GM12878 (cell line): ENCODE measurements at regions not wholly inside any gene's neighbourhood (a gene's known extent, or its start where the extent isn't known, plus 50 kb on each side); places are given as distances from the start of the nearest gene placed in this dataset.

Experiments used
- ATAC-seq: fragments of 200-7000 bp; cut with Tn5 transposase; 3 replicates; pipeline ENCODE4 v1.9.1; 2020; ENCODE audit warnings: mild to moderate bottlenecking, moderate library complexity
- BruUV-seq: library from RNA; stranded (reverse); fragments of 400-500 nt; replicated peaks from 2 replicates; lab custom pipeline; 2021; lab: Mats Ljungman, UMichigan
- CTCF ChIA-PET: fragments of 300-600 bp; sonication (Branson Sonifier 250); formaldehyde crosslinking; extraction: SDS; loops from one replicate; lab custom pipeline; 2021; ENCODE audit warnings: inconsistent platforms; lab: Yijun Ruan, JAX
- POLR2A ChIA-PET: fragments of 350-600 bp; formaldehyde crosslinking; extraction: SDS; loops from one replicate; lab custom pipeline; 2021; ENCODE audit warnings: inconsistent platforms; lab: Charles Lee
- RAD21 ChIA-PET: fragments of 300-600 bp; sonication (Branson Sonifier 250); formaldehyde crosslinking; loops from one replicate; lab custom pipeline; 2023; ENCODE audit warnings: antibody characterized with exemption; ENCODE audit not compliant: unreplicated experiment; lab: Charles Lee
- SMC1A ChIA-PET: fragments of 300-600 bp; sonication (Branson Sonifier 250); formaldehyde crosslinking; loops from one replicate; lab custom pipeline; 2023; ENCODE audit not compliant: unreplicated experiment, uncharacterized antibody; lab: Charles Lee
- DNase-seq: peaks from one replicate; pipeline ENCODE4 v3.0.0-alpha.2; 2011; ENCODE audit warnings: low read depth, low spot score
- FAIRE-seq: peaks from 3 replicates; lab custom pipeline; 2011; peaks lifted over from hg19 to GRCh38; lab: Jason Lieb, UNC
- H2AFZ ChIP-seq: 2 replicates; pipeline ENCODE4 v1.6.0; 2011; ENCODE audit warnings: low read depth, low read length, control low read depth; ENCODE audit not compliant: control insufficient read depth
- H3K27ac ChIP-seq: 2 replicates; pipeline ENCODE4 v1.5.1; 2011; ENCODE audit warnings: control low read depth; ENCODE audit not compliant: control insufficient read depth, insufficient read depth
- H3K27me3 ChIP-seq, 2 experiments: replicated peaks in 1 of 2; 2 replicates each; pipeline versions ENCODE4 v1.6.0 to v1.6.1; 2011; ENCODE audit warnings: low read length in 1 of 2; ENCODE audit not compliant: control insufficient read depth in 2 of 2, insufficient read depth in 2 of 2
- H3K36me3 ChIP-seq, 2 experiments: 2 replicates each; pipeline ENCODE4 v1.5.1; 2011; ENCODE audit warnings: low read length in 1 of 2; ENCODE audit not compliant: control insufficient read depth in 2 of 2, insufficient read depth in 2 of 2
- H3K4me1 ChIP-seq: 2 replicates; pipeline ENCODE4 v1.6.1; 2011; ENCODE audit warnings: mild to moderate bottlenecking, low read length, moderate library complexity, mixed read lengths; ENCODE audit not compliant: control insufficient read depth, insufficient read depth
- H3K4me2 ChIP-seq: 2 replicates; pipeline ENCODE4 v1.6.0; 2011; ENCODE audit warnings: control low read depth; ENCODE audit not compliant: control insufficient read depth, insufficient read depth
- H3K4me3 ChIP-seq: fragments of 200-600 bp; sonication (generic); 2 replicates; pipeline ENCODE4 v1.5.1; 2016
- H3K79me2 ChIP-seq: 2 replicates; pipeline ENCODE4 v1.6.0; 2011; ENCODE audit warnings: low read length; ENCODE audit not compliant: control insufficient read depth, insufficient read depth
- H3K9ac ChIP-seq: 2 replicates; pipeline ENCODE4 v1.8.0; 2011; ENCODE audit warnings: low read length, control low read depth, mixed read lengths; ENCODE audit not compliant: control insufficient read depth, insufficient read depth
- H3K9me3 ChIP-seq: replicated peaks from 3 replicates; pipeline ENCODE4 v1.5.1; 2011; ENCODE audit warnings: mild to moderate bottlenecking, low read length; ENCODE audit not compliant: control insufficient read depth, insufficient read depth
- H4K20me1 ChIP-seq: 2 replicates; pipeline ENCODE4 v1.6.0; 2011; ENCODE audit not compliant: control insufficient read depth, insufficient read depth
- CBFB ChIP-seq: IDR thresholded peaks from 2 replicates; pipeline ENCODE4 v1.6.1; 2016; ENCODE audit warnings: antibody characterized with exemption, low read depth
- ESRRA ChIP-seq: IDR thresholded peaks from 2 replicates; pipeline ENCODE4 v1.6.1; 2012; ENCODE audit warnings: mild to moderate bottlenecking, low read length, improper control_type of control experiment
- MEF2B ChIP-seq: fragments of 450-650 bp; IDR thresholded peaks from 2 replicates; pipeline ENCODE4 v1.6.1; 2018; ENCODE audit warnings: mild to moderate bottlenecking, moderate library complexity; ENCODE audit not compliant: partially characterized antibody, poor library complexity, severe bottlenecking
- POLR2A ChIP-seq: IDR thresholded peaks from 2 replicates; pipeline ENCODE4 v1.6.1; 2011; ENCODE audit warnings: low read depth, mild to moderate bottlenecking, low read length
- SRF ChIP-seq, 2 experiments: IDR thresholded peaks; 2 replicates each; pipeline ENCODE4 v1.6.1; 2011; ENCODE audit warnings: low read depth in 2 of 2, low read length in 2 of 2, mild to moderate bottlenecking in 1 of 2, moderate library complexity in 1 of 2
- ZNF384 ChIP-seq: IDR thresholded peaks from 2 replicates; pipeline ENCODE4 v1.6.1; 2012; ENCODE audit warnings: low read depth, mild to moderate bottlenecking, low read length, improper control_type of control experiment, borderline replicate concordance
- WGBS: methylation state at CpG from one replicate; pipeline ENCODE4 v1.1.6; 2016; ENCODE audit warnings: low lambda C conversion rate; ENCODE audit not compliant: insufficient replicate concordance, insufficient coverage; ENCODE audit errors: missing lambda C conversion rate; 5-methylcytosine and 5-hydroxymethylcytosine counted together
- in situ Hi-C: fragments of 300-500 bp; cut with MboI; formaldehyde crosslinking; loops from 9 replicates; pipeline ENCODE4 v1.14.3; 2018; ENCODE audit warnings: mixed read lengths
- intact Hi-C: fragments of 100-400 bp; cut with micrococcal nuclease; formaldehyde crosslinking; loops from one replicate; pipeline ENCODE4 v1.14.2; 2022; ENCODE audit not compliant: unreplicated experiment
- TF ChIP-seq, protein P1 (sequence below): IDR thresholded peaks from 2 replicates; pipeline ENCODE4 v1.6.1; 2012; ENCODE audit warnings: mild to moderate bottlenecking, low read depth, low read length
- TF ChIP-seq, protein P2 (sequence below): fragments of 450-650 bp; IDR thresholded peaks from 2 replicates; pipeline ENCODE4 v1.6.1; 2017; ENCODE audit warnings: borderline replicate concordance
- TF ChIP-seq, protein P3 (sequence below): IDR thresholded peaks from 2 replicates; pipeline ENCODE4 v1.6.1; 2012; ENCODE audit warnings: improper control_type of control experiment, low read depth, low read length; ENCODE audit not compliant: insufficient replicate concordance
- TF ChIP-seq, protein P4 (sequence below): IDR thresholded peaks from 2 replicates; pipeline ENCODE4 v1.6.1; 2012; ENCODE audit warnings: low read depth, low read length, improper control_type of control experiment

DNA sequence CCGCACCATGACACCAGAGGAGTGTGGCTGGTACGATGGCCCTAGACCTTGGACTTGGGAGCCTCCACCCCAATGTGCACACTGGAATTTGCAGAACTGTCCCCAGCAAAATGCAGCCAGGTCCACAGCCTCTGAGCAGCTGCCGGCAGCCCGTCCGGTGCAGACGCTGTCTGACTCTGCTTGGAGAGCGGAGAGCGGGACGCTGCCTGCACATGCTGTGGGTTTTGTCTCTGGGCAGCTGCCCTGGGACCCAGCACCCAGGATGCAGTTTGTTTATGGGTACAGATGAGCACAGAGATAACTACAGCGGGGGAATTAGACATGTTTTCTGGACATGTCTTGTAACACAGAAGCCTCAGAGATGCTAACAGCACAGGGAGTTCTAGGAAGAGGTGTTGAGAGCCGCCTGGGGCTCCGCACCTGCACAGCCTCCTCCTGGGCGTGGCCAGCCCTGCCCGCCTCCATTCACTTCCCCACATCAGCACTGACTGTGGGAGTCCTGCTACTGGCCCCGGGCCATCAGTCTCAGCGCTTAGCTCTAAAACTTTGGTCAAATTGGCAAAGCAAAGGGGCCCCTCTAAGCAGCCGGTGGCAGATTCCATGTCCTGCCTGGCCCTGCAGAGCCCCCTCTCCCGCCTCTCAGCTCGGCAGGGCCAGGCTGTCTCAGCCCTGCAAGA lies 159.6 kb downstream of the IRX2 start (continued):
- TF ChIP-seq SRF (IDR thresholded peaks at IDR 0.05; ENCODE audit: low read depth in 2 of 2, low read length in 2 of 2) (no peak), POLR2A (no peak)
- TF ChIP-seq, protein P1, sequence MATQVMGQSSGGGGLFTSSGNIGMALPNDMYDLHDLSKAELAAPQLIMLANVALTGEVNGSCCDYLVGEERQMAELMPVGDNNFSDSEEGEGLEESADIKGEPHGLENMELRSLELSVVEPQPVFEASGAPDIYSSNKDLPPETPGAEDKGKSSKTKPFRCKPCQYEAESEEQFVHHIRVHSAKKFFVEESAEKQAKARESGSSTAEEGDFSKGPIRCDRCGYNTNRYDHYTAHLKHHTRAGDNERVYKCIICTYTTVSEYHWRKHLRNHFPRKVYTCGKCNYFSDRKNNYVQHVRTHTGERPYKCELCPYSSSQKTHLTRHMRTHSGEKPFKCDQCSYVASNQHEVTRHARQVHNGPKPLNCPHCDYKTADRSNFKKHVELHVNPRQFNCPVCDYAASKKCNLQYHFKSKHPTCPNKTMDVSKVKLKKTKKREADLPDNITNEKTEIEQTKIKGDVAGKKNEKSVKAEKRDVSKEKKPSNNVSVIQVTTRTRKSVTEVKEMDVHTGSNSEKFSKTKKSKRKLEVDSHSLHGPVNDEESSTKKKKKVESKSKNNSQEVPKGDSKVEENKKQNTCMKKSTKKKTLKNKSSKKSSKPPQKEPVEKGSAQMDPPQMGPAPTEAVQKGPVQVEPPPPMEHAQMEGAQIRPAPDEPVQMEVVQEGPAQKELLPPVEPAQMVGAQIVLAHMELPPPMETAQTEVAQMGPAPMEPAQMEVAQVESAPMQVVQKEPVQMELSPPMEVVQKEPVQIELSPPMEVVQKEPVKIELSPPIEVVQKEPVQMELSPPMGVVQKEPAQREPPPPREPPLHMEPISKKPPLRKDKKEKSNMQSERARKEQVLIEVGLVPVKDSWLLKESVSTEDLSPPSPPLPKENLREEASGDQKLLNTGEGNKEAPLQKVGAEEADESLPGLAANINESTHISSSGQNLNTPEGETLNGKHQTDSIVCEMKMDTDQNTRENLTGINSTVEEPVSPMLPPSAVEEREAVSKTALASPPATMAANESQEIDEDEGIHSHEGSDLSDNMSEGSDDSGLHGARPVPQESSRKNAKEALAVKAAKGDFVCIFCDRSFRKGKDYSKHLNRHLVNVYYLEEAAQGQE: no peak

DNA sequence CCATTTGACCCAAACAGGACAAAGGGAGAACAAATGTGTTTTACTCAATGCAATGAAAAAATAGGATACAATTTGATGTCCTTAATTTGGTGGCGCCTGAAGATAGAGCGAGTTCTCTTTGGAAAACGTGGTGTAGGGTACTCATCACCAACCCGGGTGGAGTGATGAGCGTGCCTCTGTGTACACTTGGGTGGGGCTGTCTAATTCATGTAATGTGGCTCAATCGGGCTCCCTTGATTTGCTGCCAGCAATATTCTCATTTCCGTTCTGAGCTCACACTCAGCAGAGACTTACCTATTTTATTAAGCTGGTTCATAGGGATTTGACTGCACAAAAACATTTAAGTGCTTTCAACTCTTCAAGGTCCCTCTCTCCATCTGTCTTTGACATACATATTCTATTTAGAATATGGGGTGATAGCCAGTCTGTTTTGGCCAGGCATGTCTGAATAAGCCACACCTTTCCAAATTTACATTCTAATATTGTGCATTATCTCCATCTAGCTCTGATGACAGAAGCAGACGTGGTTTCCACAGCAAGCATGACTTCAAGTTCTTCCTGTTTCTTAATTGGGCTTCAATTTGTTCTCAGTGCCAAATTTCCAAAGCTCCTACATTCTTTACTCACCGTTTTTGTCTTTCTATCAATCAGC lies 162.5 kb downstream of the IRX2 start:
- DNase-seq (no peak), ATAC-seq (no peak), FAIRE-seq (no peak)
- RAD21 ChIA-PET: no interaction called here
- Histone ChIP-seq H3K36me3 (no peaks in the 10 kb centered on the region), H3K27ac (no peak overlapping the region), H2AFZ (no peak overlapping the region), H3K9ac (no peak overlapping the region), H3K4me3 (no peak overlapping the region), H3K27me3 (no peaks in the 10 kb centered on the region), H4K20me1 (no peaks in the 10 kb centered on the region), H3K4me2 (no peak overlapping the region), H3K79me2 (no peaks in the 10 kb centered on the region), H3K4me1 (no peaks in the 10 kb centered on the region), H3K9me3 (no peaks in the 10 kb centered on the region; the same call in 2 of the 3 replicates)
- intact Hi-C loops: no loop called here
- 34% methylated on average over 9 of the region's 9 CpGs for WGBS
- no TSS peak for BruUV-seq
- POLR2A ChIA-PET: no interaction called here
- CTCF ChIA-PET: no interaction called here
- SMC1A ChIA-PET: no interaction called here
- in situ Hi-C loops: no loop called here
- TF ChIP-seq, protein P2, sequence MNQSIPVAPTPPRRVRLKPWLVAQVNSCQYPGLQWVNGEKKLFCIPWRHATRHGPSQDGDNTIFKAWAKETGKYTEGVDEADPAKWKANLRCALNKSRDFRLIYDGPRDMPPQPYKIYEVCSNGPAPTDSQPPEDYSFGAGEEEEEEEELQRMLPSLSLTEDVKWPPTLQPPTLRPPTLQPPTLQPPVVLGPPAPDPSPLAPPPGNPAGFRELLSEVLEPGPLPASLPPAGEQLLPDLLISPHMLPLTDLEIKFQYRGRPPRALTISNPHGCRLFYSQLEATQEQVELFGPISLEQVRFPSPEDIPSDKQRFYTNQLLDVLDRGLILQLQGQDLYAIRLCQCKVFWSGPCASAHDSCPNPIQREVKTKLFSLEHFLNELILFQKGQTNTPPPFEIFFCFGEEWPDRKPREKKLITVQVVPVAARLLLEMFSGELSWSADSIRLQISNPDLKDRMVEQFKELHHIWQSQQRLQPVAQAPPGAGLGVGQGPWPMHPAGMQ: no peak
- TF ChIP-seq MEF2B: no peak
- TF ChIP-seq, protein P3, sequence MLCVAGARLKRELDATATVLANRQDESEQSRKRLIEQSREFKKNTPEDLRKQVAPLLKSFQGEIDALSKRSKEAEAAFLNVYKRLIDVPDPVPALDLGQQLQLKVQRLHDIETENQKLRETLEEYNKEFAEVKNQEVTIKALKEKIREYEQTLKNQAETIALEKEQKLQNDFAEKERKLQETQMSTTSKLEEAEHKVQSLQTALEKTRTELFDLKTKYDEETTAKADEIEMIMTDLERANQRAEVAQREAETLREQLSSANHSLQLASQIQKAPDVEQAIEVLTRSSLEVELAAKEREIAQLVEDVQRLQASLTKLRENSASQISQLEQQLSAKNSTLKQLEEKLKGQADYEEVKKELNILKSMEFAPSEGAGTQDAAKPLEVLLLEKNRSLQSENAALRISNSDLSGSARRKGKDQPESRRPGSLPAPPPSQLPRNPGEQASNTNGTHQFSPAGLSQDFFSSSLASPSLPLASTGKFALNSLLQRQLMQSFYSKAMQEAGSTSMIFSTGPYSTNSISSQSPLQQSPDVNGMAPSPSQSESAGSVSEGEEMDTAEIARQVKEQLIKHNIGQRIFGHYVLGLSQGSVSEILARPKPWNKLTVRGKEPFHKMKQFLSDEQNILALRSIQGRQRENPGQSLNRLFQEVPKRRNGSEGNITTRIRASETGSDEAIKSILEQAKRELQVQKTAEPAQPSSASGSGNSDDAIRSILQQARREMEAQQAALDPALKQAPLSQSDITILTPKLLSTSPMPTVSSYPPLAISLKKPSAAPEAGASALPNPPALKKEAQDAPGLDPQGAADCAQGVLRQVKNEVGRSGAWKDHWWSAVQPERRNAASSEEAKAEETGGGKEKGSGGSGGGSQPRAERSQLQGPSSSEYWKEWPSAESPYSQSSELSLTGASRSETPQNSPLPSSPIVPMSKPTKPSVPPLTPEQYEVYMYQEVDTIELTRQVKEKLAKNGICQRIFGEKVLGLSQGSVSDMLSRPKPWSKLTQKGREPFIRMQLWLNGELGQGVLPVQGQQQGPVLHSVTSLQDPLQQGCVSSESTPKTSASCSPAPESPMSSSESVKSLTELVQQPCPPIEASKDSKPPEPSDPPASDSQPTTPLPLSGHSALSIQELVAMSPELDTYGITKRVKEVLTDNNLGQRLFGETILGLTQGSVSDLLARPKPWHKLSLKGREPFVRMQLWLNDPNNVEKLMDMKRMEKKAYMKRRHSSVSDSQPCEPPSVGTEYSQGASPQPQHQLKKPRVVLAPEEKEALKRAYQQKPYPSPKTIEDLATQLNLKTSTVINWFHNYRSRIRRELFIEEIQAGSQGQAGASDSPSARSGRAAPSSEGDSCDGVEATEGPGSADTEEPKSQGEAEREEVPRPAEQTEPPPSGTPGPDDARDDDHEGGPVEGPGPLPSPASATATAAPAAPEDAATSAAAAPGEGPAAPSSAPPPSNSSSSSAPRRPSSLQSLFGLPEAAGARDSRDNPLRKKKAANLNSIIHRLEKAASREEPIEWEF: no peak
- no peak for TF ChIP-seq ZNF384
- no peak for TF ChIP-seq CBFB
- no peak for TF ChIP-seq ESRRA
- TF ChIP-seq, protein P4, sequence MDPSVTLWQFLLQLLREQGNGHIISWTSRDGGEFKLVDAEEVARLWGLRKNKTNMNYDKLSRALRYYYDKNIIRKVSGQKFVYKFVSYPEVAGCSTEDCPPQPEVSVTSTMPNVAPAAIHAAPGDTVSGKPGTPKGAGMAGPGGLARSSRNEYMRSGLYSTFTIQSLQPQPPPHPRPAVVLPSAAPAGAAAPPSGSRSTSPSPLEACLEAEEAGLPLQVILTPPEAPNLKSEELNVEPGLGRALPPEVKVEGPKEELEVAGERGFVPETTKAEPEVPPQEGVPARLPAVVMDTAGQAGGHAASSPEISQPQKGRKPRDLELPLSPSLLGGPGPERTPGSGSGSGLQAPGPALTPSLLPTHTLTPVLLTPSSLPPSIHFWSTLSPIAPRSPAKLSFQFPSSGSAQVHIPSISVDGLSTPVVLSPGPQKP: no peak
